ENCODE measurements at regions not wholly inside any gene's neighbourhood (a gene's known extent, or its start where the extent isn't known, plus 50 kb on each side); places are given as distances from the start of the nearest gene placed in this dataset.

GRCh38 chr2:144242311-144242710, 277.6 kb downstream of the ZEB2 start:
- no peak for DNase-seq (ENCODE audit: low spot score)

GRCh38 chr2:144241801-144242200, 278.1 kb downstream of the ZEB2 start:
- DNase-seq (ENCODE audit: low spot score) = no peak

GRCh38 chr2:144240656-144241339, 279.1 kb downstream of the ZEB2 start:
- DNase-seq (ENCODE audit: low spot score) = no peak

GRCh38 chr2:144239726-144240125, 280.2 kb downstream of the ZEB2 start:
- DNase-seq (ENCODE audit: low spot score) = no peak

- DNase-seq (ENCODE audit: low spot score) = no peak
These were observed 280.6 kb downstream of the ZEB2 start for GRCh38 chr2:144239306-144239705.

- DNase-seq (ENCODE audit: low spot score) = no peak
These were observed 281.9 kb downstream of the ZEB2 start for GRCh38 chr2:144237830-144238627.

- DNase-seq (ENCODE audit: low spot score) = no peak
These were observed 282.8 kb downstream of the ZEB2 start for GRCh38 chr2:144237108-144237507.

DNA sequence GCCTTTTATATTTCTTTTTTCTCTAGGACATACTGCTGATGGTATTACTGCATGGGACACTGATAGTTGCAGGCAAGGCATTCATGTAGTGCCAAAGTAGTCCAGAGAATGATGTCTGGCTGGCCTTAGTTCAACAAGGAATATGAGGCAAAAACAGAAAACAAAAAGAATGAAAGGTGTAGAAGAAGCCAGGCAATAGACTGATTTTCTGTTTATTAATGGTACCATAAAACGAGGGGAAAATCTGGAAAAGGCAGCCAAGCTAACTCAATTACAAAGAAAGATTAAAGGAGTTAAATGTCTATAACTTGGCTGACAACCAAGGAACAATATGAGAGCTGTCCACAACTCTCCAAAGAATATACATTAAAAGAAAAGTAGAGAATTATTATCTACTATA, 284.9 kb downstream of the ZEB2 start:
- no peak for DNase-seq (ENCODE audit: low spot score)

- DNase-seq (ENCODE audit: low spot score) = no peak
These were observed 285.4 kb downstream of the ZEB2 start for GRCh38 chr2:144234542-144234871.

DNA sequence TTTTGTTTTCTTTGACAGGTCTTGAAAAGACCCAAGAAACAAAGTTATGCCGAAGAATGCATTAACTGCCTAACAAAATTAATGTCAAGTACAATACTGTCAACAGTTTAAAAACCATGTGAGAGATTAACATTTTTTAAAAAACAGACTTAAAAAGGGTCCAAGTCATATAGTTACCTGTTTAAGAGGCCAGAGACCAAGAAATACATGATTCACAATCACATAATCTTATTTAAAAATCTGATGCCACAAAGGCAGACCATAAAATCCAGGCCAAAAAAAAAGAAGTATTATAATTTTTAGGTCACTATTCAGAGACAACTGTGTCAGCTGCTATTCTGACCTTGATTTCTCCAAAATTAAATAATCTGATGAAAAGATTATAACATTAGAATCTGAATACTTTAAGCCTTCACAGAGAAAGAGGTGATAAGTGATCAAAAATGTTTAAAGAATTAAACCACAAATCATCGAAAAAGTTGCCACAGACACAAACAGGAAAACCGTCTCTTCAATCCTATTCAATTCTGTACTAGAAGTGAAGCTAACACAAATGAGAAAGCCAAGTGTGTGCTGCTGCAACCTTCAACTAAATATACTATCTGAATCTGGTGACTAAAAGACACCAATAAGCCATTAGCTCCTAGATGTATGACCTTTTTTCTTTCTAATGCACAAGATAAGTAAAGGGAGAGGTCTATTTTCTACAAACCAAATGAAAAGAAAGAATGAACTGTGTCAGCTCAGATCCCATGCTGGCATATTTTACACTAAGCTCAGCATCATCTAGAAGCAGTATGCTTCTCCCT, 286.0 kb downstream of the ZEB2 start:
- DNase-seq (ENCODE audit: low spot score) = no peak

GRCh38 chr2:144233317-144233716, 286.6 kb downstream of the ZEB2 start:
- DNase-seq (ENCODE audit: low spot score) = no peak

DNA sequence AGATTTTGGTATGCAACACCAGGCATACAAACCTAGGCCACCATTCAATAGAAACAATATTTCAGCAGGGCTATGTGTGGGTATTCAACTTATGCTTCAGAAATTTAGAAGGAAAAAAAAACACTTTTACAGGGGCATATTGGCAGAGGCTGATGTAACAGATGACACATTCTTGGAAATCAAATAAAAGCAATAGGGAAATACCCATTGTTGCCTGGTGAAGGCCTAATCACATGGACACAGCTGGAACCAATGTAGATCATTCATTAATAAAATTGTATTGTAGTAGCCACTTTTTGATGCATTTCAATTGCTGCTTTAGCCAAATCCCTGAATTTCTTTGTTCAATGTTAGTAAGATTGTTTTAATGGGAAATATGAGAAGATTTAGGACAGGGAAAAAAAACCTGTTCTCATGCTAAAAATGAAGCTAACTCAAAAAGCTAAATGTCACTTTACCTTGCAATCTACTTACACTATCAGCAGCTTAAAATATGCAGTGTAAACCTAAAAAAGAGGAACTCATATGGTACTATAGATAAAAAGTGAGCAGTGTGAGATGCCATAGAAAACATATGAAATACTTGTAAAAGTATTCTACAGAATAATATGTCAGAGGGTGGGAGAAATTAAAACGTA, 289.4 kb downstream of the ZEB2 start:
- no peak for DNase-seq (ENCODE audit: low spot score)

GRCh38 chr2:144230033-144230432, 289.9 kb downstream of the ZEB2 start:
- DNase-seq (ENCODE audit: low spot score) = no peak

GRCh38 chr2:144229296-144229695, 290.6 kb downstream of the ZEB2 start:
- DNase-seq (ENCODE audit: low spot score) = no peak

GRCh38 chr2:144227427-144228105, 292.4 kb downstream of the ZEB2 start:
- DNase-seq (ENCODE audit: low spot score) = no peak

- no peak for DNase-seq (ENCODE audit: low spot score)
These were observed 294.8 kb downstream of the ZEB2 start for GRCh38 chr2:144225076-144225475.

DNA sequence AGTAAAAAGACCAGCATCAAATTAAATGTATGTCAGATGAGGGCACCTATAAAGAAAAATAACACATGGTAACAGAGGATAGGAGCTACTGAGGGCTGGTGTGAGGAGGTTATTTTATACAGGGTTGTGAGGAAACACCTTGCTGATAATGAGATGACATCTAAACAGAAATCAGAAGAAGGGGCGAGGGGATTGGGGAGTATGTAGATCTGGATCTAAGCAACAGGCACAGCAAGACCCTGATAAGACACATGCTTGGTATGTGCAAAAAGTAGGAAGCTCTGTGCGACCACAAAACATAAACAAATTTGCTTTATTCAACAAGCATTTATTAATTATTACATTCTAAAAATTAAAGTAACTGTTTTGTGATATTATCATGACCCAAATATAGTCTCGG, 295.4 kb downstream of the ZEB2 start:
- DNase-seq (ENCODE audit: low spot score) = no peak

- no peak for DNase-seq (ENCODE audit: low spot score)
These were observed 299.9 kb downstream of the ZEB2 start for GRCh38 chr2:144219979-144220378.

DNA sequence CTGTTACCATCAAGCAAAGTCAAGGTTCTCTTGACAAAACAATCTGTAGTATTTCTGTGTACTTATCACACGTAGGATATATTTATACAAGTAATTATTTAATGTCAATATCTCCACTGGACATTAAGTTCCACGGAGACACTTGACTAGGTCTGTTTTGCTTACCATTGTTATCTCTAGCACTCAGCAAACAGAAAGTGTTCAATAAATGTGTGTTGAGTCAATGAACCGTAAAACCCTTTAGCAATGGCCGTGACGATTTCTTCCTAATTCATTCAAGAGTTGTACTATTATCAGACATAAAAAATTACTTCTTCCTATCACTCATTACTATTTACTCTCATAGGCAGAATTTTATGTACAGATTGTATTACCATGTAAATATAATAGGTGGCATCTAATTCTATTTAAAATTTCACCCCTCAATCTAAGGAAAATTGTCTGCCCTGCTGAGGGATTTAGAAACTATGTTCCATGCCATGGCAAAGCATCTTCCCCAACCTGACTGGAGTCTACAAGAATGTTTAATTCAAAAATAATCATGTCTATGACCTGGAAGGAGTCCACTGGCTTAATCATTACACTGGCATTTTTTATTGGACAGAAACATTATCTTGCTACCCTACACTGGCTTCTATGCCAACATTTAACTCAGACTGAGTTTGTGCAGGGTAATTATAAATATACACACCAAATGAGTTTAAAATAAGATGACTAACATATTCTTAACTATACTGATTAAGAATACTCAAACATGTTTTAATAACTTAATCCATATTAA, 301.9 kb downstream of the ZEB2 start:
- no peak for DNase-seq (ENCODE audit: low spot score)

DNA sequence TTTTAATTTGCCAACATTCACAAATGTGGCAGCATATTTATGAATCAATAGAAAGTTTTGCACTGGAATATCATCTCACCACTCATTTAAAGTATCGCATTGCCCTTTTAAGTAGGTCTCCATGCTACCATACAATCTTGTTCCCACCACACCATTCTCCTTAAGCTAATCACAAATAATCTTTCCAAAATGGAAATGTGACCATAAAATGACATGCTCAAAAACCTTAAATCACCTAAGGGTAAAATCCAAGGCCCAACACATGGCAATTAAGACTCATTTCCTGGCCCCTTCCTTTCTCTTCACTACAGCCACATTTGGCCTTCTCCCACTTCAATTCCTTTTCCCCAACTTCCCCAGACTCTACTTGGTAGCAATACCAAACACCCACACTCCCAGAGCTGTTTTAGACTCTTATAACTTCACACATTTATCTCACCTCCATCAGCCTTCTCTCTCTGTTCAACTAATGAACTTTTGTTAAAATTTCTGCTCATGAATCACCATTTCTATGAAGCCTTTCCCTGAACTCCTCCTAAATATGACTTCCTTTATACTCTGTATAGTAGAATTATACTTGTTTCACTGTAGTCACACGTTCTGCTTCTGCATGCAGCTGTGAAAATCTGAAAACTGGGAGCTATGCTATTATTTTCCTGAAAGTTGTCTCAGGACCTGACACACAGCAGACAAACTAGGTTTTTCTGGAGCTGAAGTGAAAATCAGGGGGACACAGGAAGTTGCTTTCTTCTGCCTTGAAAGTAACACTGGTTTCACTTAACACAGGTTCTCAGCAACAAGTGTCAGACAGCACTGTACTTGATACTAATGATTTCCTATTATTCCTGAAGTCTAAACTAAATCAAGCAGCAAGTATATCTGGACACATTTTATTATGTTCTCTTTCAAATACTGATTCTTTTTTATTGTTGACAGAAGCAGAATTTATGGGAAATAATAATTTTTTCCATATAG, 303.9 kb downstream of the ZEB2 start:
- DNase-seq (ENCODE audit: low spot score) = no peak

All from A172 (cell line).